ENCODE measurements at regions not wholly inside any gene's neighbourhood (a gene's known extent, or its start where the extent isn't known, plus 50 kb on each side); places are given as distances from the start of the nearest gene placed in this dataset.

GRCh38 chr2:105458076-105458475, 59.2 kb upstream of the FHL2 start:
- no peak for TF ChIP-seq CTCF (IDR thresholded peaks at IDR 0.05)
- H3K27ac Mint-ChIP-seq: no peak overlapping the region
- peaks cover 5% of the 10 kb centered on the region for H3K9me3 Mint-ChIP-seq
- peaks cover 14% of the 10 kb centered on the region for H3K27me3 Mint-ChIP-seq (ENCODE audit: low read depth, poor library complexity)
- DNase-seq: no peak
- H3K4me3 Mint-ChIP-seq: no peak overlapping the region
- H3K36me3 Mint-ChIP-seq (ENCODE audit: low read depth): no peaks in the 10 kb centered on the region
- peaks cover 5% of the 10 kb centered on the region for H3K4me1 Mint-ChIP-seq

DNA sequence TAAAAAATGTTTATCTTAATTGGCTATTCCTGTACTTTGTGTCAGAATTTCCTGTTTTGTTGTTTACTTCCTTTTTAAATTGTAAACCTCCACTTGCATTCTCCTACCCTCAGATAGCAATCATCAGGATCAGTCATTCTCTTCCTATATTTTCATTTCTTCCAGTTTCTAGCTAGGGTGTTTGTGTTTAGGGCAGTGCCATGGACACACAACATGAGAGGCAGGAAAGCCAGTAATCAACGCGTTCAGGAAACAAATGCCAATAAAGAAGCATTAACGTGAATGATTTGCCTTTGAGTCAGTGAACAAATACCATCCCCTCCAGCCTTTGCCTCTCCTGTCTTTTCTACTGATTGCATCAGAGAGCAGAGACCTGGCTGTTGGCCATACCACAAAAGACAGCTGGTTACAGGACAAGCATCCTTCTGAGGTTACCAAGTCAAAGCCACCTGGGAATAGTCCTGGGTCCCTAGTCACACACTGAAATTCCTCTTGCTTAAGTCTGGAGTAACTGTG, 56.7 kb upstream of the FHL2 start:
- TF ChIP-seq CTCF (IDR thresholded peaks at IDR 0.05): no peak
- Mint-ChIP-seq H3K4me3 (no peak overlapping the region), H3K36me3 (ENCODE audit: low read depth) (no peaks in the 10 kb centered on the region), H3K27ac (no peak overlapping the region), H3K27me3 (ENCODE audit: low read depth, poor library complexity) (peaks cover 8% of the 10 kb centered on the region), H3K9me3 (peaks cover 4% of the 10 kb centered on the region), H3K4me1 (peaks cover 5% of the 10 kb centered on the region)
- no peak for DNase-seq

DNA sequence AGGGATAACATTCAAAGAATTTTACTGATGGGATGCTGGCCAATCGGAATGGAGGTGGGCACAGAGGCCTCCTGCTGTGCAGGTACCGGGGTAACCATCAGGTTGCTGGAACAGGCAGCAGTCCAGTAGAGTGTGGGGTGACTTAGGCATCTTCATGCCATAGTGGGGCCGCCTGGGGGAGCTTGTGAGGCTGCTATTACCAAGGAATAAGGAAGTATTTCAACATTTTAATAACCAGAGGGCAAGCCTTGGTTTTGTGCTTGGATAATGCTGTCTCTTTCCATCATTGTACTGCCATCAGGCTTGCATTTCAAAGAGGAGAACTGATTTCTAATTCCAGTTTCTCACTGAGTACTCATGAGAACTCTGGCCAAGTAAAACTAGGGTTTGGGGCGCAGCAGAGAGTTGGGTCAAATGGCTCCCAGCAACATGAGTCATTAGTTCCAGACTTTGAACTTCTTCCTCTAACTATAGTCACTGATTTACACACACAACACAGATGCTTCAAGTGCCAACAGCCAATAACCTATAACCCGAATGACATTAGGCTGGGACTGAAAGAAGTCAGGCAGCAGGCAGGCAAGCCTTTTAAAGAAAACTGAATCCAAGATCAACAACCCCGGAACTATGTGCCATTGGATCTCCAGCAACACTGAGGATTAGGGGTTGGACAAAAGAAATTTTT, 56.1 kb upstream of the FHL2 start:
- peaks cover 5% of the 10 kb centered on the region for H3K4me1 Mint-ChIP-seq
- no peak for DNase-seq
- no peak overlapping the region for H3K4me3 Mint-ChIP-seq
- peaks cover 13% of the 10 kb centered on the region for H3K27me3 Mint-ChIP-seq (ENCODE audit: low read depth, poor library complexity)
- H3K27ac Mint-ChIP-seq: no peak overlapping the region
- H3K36me3 Mint-ChIP-seq (ENCODE audit: low read depth): no peaks in the 10 kb centered on the region
- no peak for TF ChIP-seq CTCF (IDR thresholded peaks at IDR 0.05)
- peaks cover 4% of the 10 kb centered on the region for H3K9me3 Mint-ChIP-seq

GRCh38 chr2:105451571-105452166, 52.8 kb upstream of the FHL2 start:
- Mint-ChIP-seq H3K4me3 (no peak overlapping the region), H3K4me1 (peaks cover 5% of the 10 kb centered on the region), H3K27ac (no peak overlapping the region), H3K36me3 (ENCODE audit: low read depth) (no peaks in the 10 kb centered on the region), H3K9me3 (no peaks in the 10 kb centered on the region), H3K27me3 (ENCODE audit: low read depth, poor library complexity) (peaks cover 13% of the 10 kb centered on the region)
- TF ChIP-seq CTCF (IDR thresholded peaks at IDR 0.05): no peak
- DNase-seq: no peak

DNA sequence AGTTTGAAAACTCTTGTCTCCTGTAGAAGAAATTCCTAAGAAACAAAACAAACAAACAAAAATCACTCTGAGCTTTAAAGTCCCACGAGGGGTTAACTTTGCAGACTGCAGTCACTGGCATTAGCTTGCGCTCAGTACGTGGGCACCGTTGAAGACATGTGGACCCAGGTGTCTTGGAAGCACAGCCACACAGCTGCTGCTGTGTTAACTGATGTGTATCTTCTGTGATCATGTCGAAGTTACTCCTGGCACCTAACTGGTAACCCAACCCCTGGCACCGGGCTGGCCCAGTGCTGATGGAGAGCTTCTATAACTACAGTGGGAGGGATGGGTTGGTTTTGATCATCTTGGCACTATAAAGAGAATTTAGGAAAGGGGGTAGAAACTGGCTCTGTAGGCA, 51.6 kb upstream of the FHL2 start:
- Mint-ChIP-seq H3K4me3 (no peak overlapping the region), H3K27me3 (ENCODE audit: low read depth, poor library complexity) (peaks cover 13% of the 10 kb centered on the region), H3K9me3 (no peaks in the 10 kb centered on the region), H3K36me3 (ENCODE audit: low read depth) (no peaks in the 10 kb centered on the region), H3K4me1 (peaks cover 10% of the 10 kb centered on the region), H3K27ac (no peak overlapping the region)
- DNase-seq: no peak
- TF ChIP-seq CTCF (IDR thresholded peaks at IDR 0.05): no peak

DNA sequence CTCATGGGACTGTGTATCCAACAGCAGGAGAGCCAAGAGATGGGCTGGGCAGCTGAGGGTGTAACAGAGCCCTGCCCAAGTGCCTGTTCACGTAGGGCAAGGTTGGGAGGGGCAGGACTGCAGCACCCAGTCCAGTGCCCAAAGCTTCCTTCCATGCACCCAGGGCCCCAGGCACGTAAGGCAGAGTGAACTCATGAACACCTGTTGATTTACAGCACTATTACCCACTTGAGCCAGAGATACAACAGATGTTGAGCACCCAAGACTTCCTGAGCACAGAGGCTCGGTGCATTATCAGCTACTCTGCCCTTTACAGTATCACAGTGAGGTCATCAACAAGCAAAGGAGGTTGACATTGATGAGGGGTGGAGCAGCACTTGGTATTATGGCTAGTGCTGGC, 50.2 kb upstream of the FHL2 start:
- DNase-seq: no peak
- Mint-ChIP-seq H3K4me1 (peaks cover 7% of the 10 kb centered on the region), H3K9me3 (no peaks in the 10 kb centered on the region), H3K27ac (no peak overlapping the region), H3K27me3 (ENCODE audit: low read depth, poor library complexity) (peaks cover 14% of the 10 kb centered on the region), H3K36me3 (ENCODE audit: low read depth) (no peaks in the 10 kb centered on the region), H3K4me3 (no peak overlapping the region)
- TF ChIP-seq CTCF (IDR thresholded peaks at IDR 0.05): no peak

Data from nephron progenitor cell (in vitro differentiated cells).